ENCODE measurements at regions not wholly inside any gene's neighbourhood (a gene's known extent, or its start where the extent isn't known, plus 50 kb on each side); places are given as distances from the start of the nearest gene placed in this dataset.

- intact Hi-C loops (cut with DNase I) = no loop called here
- H3K36me3 ChIP-seq = no peaks in the 10 kb centered on the region
- 73% methylated on average over 2 of the region's 2 CpGs for WGBS
These were observed 246.5 kb downstream of the EMP1 start for GRCh38 chr12:13443028-13443427.

GRCh38 chr12:13442457-13442856 lies 245.9 kb downstream of the EMP1 start:
- TF ChIP-seq CTCF (IDR thresholded peaks at IDR 0.05) (no peak), POLR2AphosphoS5 (IDR thresholded peaks at IDR 0.05) (no peak)

More at GRCh38 chr12:13443028-13443427, 246.5 kb downstream of the EMP1 start:
- Histone ChIP-seq H3K27me3 (replicated peaks; ENCODE audit: insufficient read depth) (no peaks in the 10 kb centered on the region), H3K9me3 (no peaks in the 10 kb centered on the region), H3K27ac (no peak overlapping the region), H3K4me1 (replicated peaks) (no peaks in the 10 kb centered on the region), H3K4me3 (no peak overlapping the region)
- TF ChIP-seq CTCF (IDR thresholded peaks at IDR 0.05) = no peak
- TF ChIP-seq POLR2A (IDR thresholded peaks at IDR 0.05) = no peak
- TF ChIP-seq POLR2AphosphoS5 (IDR thresholded peaks at IDR 0.05) = no peak
- DNase-seq (ENCODE audit: low spot score) = no peak

GRCh38 chr12:13440844-13441243 lies 244.3 kb downstream of the EMP1 start:
- Histone ChIP-seq H3K36me3 (no peaks in the 10 kb centered on the region), H3K27me3 (replicated peaks; ENCODE audit: insufficient read depth) (no peaks in the 10 kb centered on the region), H3K9me3 (no peaks in the 10 kb centered on the region), H3K4me1 (replicated peaks) (no peaks in the 10 kb centered on the region), H3K4me3 (no peak overlapping the region), H3K27ac (no peak overlapping the region)
- WGBS = 51% methylated on average over 6 of the region's 6 CpGs
- TF ChIP-seq POLR2AphosphoS5 (IDR thresholded peaks at IDR 0.05) (no peak), POLR2A (IDR thresholded peaks at IDR 0.05) (no peak), CTCF (IDR thresholded peaks at IDR 0.05) (no peak)
- DNase-seq (ENCODE audit: low spot score) = no peak
- intact Hi-C loops (cut with DNase I) = no loop called here

More at GRCh38 chr12:13442457-13442856, 245.9 kb downstream of the EMP1 start:
- Histone ChIP-seq H3K9me3 (no peaks in the 10 kb centered on the region), H3K27ac (no peak overlapping the region), H3K36me3 (no peaks in the 10 kb centered on the region), H3K27me3 (replicated peaks; ENCODE audit: insufficient read depth) (no peaks in the 10 kb centered on the region), H3K4me1 (replicated peaks) (no peaks in the 10 kb centered on the region), H3K4me3 (no peak overlapping the region)
- intact Hi-C loops (cut with DNase I) = no loop called here
- DNase-seq (ENCODE audit: low spot score) = no peak
- WGBS = 93% methylated on average over 1 of the region's 1 CpG

GRCh38 chr12:13437541-13437940 lies 241.0 kb downstream of the EMP1 start:
- intact Hi-C loops (cut with DNase I) = no loop called here
- H3K36me3 ChIP-seq = no peaks in the 10 kb centered on the region
- 95% methylated on average over 4 of the region's 4 CpGs for WGBS
- no peak for TF ChIP-seq POLR2AphosphoS5 (IDR thresholded peaks at IDR 0.05)
- TF ChIP-seq CTCF (IDR thresholded peaks at IDR 0.05) = no peak
- TF ChIP-seq POLR2A (IDR thresholded peaks at IDR 0.05) = no peak
- H3K27me3 ChIP-seq (replicated peaks; ENCODE audit: insufficient read depth) = no peaks in the 10 kb centered on the region
- no peaks in the 10 kb centered on the region for H3K9me3 ChIP-seq
- DNase-seq (ENCODE audit: low spot score) = no peak
- H3K4me1 ChIP-seq (replicated peaks) = no peaks in the 10 kb centered on the region
- no peak overlapping the region for H3K27ac ChIP-seq
- no peak overlapping the region for H3K4me3 ChIP-seq

GRCh38 chr12:13436696-13437391 lies 240.3 kb downstream of the EMP1 start:
- intact Hi-C loops (cut with DNase I) = no loop called here
- Histone ChIP-seq H3K27me3 (replicated peaks; ENCODE audit: insufficient read depth) (no peaks in the 10 kb centered on the region), H3K27ac (no peak overlapping the region), H3K9me3 (no peaks in the 10 kb centered on the region), H3K4me3 (no peak overlapping the region), H3K4me1 (replicated peaks) (no peaks in the 10 kb centered on the region), H3K36me3 (no peaks in the 10 kb centered on the region)
- TF ChIP-seq CTCF (IDR thresholded peaks at IDR 0.05) (no peak), POLR2A (IDR thresholded peaks at IDR 0.05) (no peak), POLR2AphosphoS5 (IDR thresholded peaks at IDR 0.05) (no peak)
- no peak for DNase-seq (ENCODE audit: low spot score)
- 85% methylated on average over 11 of the region's 11 CpGs for WGBS
